ENCODE measurements at regions not wholly inside any gene's neighbourhood (a gene's known extent, or its start where the extent isn't known, plus 50 kb on each side); places are given as distances from the start of the nearest gene placed in this dataset.

GRCh38 chr2:65957454-65957853 is 477.5 kb upstream of the MEIS1 start:
- Histone ChIP-seq H3K4me1 (no peaks in the 10 kb centered on the region), H3K36me3 (ENCODE audit: low read depth, missing control alignments) (no peaks in the 10 kb centered on the region), H3K9me3 (no peaks in the 10 kb centered on the region), H3K4me3 (no peak overlapping the region), H3K27me3 (no peaks in the 10 kb centered on the region), H3K27ac (no peak overlapping the region)
- DNase-seq: no peak
- 87 to 95% methylated on average over 2 of the region's 2 CpGs for WGBS, 2 donors
- no peak for TF ChIP-seq POLR2A (IDR thresholded peaks at IDR 0.05)
- no peak for TF ChIP-seq CTCF (IDR thresholded peaks at IDR 0.05)
- intact Hi-C loops (cut with DNase I; ENCODE audit: low total_unique reads): no loop called here

GRCh38 chr2:65955259-65955658 is 479.7 kb upstream of the MEIS1 start:
- Histone ChIP-seq H3K27me3 (no peaks in the 10 kb centered on the region), H3K4me1 (no peaks in the 10 kb centered on the region), H3K27ac (no peak overlapping the region), H3K36me3 (ENCODE audit: low read depth, missing control alignments) (no peaks in the 10 kb centered on the region), H3K4me3 (no peak overlapping the region), H3K9me3 (no peaks in the 10 kb centered on the region)
- no peak for DNase-seq
- 89 to 94% methylated on average over 2 of the region's 2 CpGs for WGBS, 2 donors
- intact Hi-C loops (cut with DNase I; ENCODE audit: low total_unique reads): no loop called here
- TF ChIP-seq POLR2A (IDR thresholded peaks at IDR 0.05): no peak
- no peak for TF ChIP-seq CTCF (IDR thresholded peaks at IDR 0.05)

GRCh38 chr2:65952966-65953761 is 481.8 kb upstream of the MEIS1 start:
- TF ChIP-seq CTCF (IDR thresholded peaks at IDR 0.05): no peak
- TF ChIP-seq POLR2A (IDR thresholded peaks at IDR 0.05): no peak
- intact Hi-C loops (cut with DNase I; ENCODE audit: low total_unique reads): no loop called here
- no peaks in the 10 kb centered on the region for H3K27me3 ChIP-seq
- 94 to 97% methylated on average over 5 of the region's 5 CpGs for WGBS, 2 donors
- no peak overlapping the region for H3K4me3 ChIP-seq
- no peaks in the 10 kb centered on the region for H3K36me3 ChIP-seq (ENCODE audit: low read depth, missing control alignments)
- no peaks in the 10 kb centered on the region for H3K9me3 ChIP-seq
- no peaks in the 10 kb centered on the region for H3K4me1 ChIP-seq
- no peak overlapping the region for H3K27ac ChIP-seq
- no peak for DNase-seq

- intact Hi-C loops (cut with DNase I; ENCODE audit: low total_unique reads): no loop called here
- Histone ChIP-seq H3K4me3 (no peak overlapping the region), H3K27ac (no peak overlapping the region), H3K9me3 (no peaks in the 10 kb centered on the region), H3K27me3 (no peaks in the 10 kb centered on the region), H3K4me1 (no peaks in the 10 kb centered on the region), H3K36me3 (ENCODE audit: low read depth, missing control alignments) (no peaks in the 10 kb centered on the region)
- TF ChIP-seq POLR2A (IDR thresholded peaks at IDR 0.05) (no peak), CTCF (IDR thresholded peaks at IDR 0.05) (no peak)
- no peak for DNase-seq
- WGBS, 2 donors: 90 to 93% methylated on average over 1 of the region's 1 CpG
Observed at GRCh38 chr2:65944213-65944612, 490.7 kb upstream of the MEIS1 start.
